HepG2 (cell line): ENCODE measurements at regions not wholly inside any gene's neighbourhood (a gene's known extent, or its start where the extent isn't known, plus 50 kb on each side); places are given as distances from the start of the nearest gene placed in this dataset.
A peak's percentile ranks its signal among the peaks of the same experiment; 100 is the strongest.

ENCODE experiments used
- ATAC-seq: fragments of 200-7000 bp; cut with Tn5 transposase; 3 replicates; pipeline ENCODE4 v1.9.1; 2020; ENCODE audit warnings: mild to moderate bottlenecking, moderate library complexity
- BruUV-seq: library from RNA; stranded (reverse); fragments of 400-500 nt; replicated peaks from 2 replicates; lab custom pipeline; 2021; lab: Mats Ljungman, UMichigan
- CTCF ChIA-PET: fragments of 300-600 bp; formaldehyde crosslinking; extraction: SDS; loops from one replicate; lab custom pipeline; 2021; ENCODE audit warnings: low total read pairs, inconsistent platforms, low intra/inter-chr PET ratio; lab: Yijun Ruan, JAX
- POLR2A ChIA-PET: fragments of 350-600 bp; sonication (Branson Sonifier 250); formaldehyde crosslinking; loops from one replicate; lab custom pipeline; 2020; ENCODE audit warnings: antibody characterized with exemption, inconsistent platforms; lab: Yijun Ruan, JAX
- DNase-seq: peaks from one replicate; pipeline ENCODE4 v3.0.0-alpha.2; 2015; ENCODE audit warnings: low spot score
- FAIRE-seq: peaks from 3 replicates; lab custom pipeline; 2011; peaks lifted over from hg19 to GRCh38; lab: Jason Lieb, UNC
- H2AFZ ChIP-seq: one replicate; pipeline ENCODE4 v1.6.1; 2011; ENCODE audit warnings: low read length, inconsistent platforms
- H3K27ac ChIP-seq: fragments of 300-600 bp; 3 replicates; pipeline ENCODE4 v1.8.0; 2011; ENCODE audit warnings: mixed run types, mild to moderate bottlenecking, mixed read lengths, low read length, inconsistent platforms; ENCODE audit not compliant: insufficient read depth; ENCODE audit errors: extremely low read length
- H3K27me3 ChIP-seq, 2 experiments: fragments of 200-600 bp in 1 of 2; 2 replicates in 1 of 2; 3 replicates in 1 of 2; pipeline versions ENCODE4 v1.6.0 to v1.8.0; 2011; ENCODE audit warnings: low read length in 2 of 2, mild to moderate bottlenecking in 2 of 2, moderate library complexity in 2 of 2, inconsistent platforms in 1 of 2; ENCODE audit not compliant: insufficient read depth in 2 of 2, control insufficient read depth in 1 of 2
- H3K36me3 ChIP-seq, 2 experiments: fragments of 200-600 bp in 1 of 2; replicated peaks in 1 of 2; 2 replicates in 1 of 2; 3 replicates in 1 of 2; pipeline versions ENCODE4 v1.5.1 to v1.8.0; 2011; ENCODE audit warnings: low read length in 2 of 2, inconsistent platforms in 1 of 2; ENCODE audit not compliant: insufficient read depth in 2 of 2, control insufficient read depth in 1 of 2
- H3K4me1 ChIP-seq: 2 replicates; pipeline ENCODE4 v1.5.1; 2012; ENCODE audit warnings: low read length, inconsistent platforms; ENCODE audit not compliant: insufficient read depth
- H3K4me2 ChIP-seq: 2 replicates; pipeline ENCODE4 v1.6.0; 2011; ENCODE audit warnings: low read depth, low read length, inconsistent platforms
- H3K4me3 ChIP-seq, 3 experiments: fragments of 200-600 bp in 1 of 3; sonication (generic), shearing (Covaris generic) in 1 of 3; replicated peaks in 1 of 3; 2 replicates each; pipeline ENCODE4 v1.5.1; 2011 to 2016; ENCODE audit warnings: low read length in 3 of 3, inconsistent platforms in 2 of 3, low read depth in 2 of 3, mild to moderate bottlenecking in 2 of 3, control low read depth in 1 of 3, mixed read lengths in 1 of 3; ENCODE audit not compliant: insufficient read depth in 1 of 3
- H3K79me2 ChIP-seq: one replicate; pipeline ENCODE4 v1.6.1; 2011; ENCODE audit warnings: low read length, inconsistent platforms; ENCODE audit not compliant: insufficient read depth
- H3K9ac ChIP-seq: 2 replicates; pipeline ENCODE4 v1.6.0; 2011; ENCODE audit warnings: mild to moderate bottlenecking, low read depth, low read length, inconsistent platforms; ENCODE audit not compliant: insufficient read depth
- H3K9me3 ChIP-seq: 2 replicates; pipeline ENCODE4 v1.5.1; 2012; ENCODE audit warnings: mild to moderate bottlenecking, low read length
- H4K20me1 ChIP-seq: 2 replicates; pipeline ENCODE4 v1.6.0; 2011; ENCODE audit warnings: inconsistent platforms, mild to moderate bottlenecking, low read length, moderate library complexity; ENCODE audit not compliant: insufficient read depth
- ATM ChIP-seq: fragments of 450-650 bp; IDR thresholded peaks from 2 replicates; pipeline ENCODE4 v1.7.1; 2017; ENCODE audit warnings: mild to moderate bottlenecking, borderline replicate concordance
- CREB1 ChIP-seq, 2 experiments: fragments of 450-650 bp in 1 of 2; IDR thresholded peaks; 2 replicates each; pipeline ENCODE4 v1.6.1; 2016 to 2017; ENCODE audit warnings: control low read depth in 1 of 2, mild to moderate bottlenecking in 1 of 2, missing compliant biosample characterization in 1 of 2, missing genetic modification characterization in 1 of 2
- GATA4 ChIP-seq: sonication (generic); IDR thresholded peaks from 2 replicates; pipeline ENCODE4 v1.6.1; 2016; ENCODE audit warnings: antibody characterized with exemption, low read depth, borderline replicate concordance
- MTF2 ChIP-seq: sonication (generic); formaldehyde crosslinking; IDR thresholded peaks from 2 replicates; pipeline ENCODE4 v1.5.0; 2020; ENCODE audit warnings: missing genetic modification reagents, borderline replicate concordance
- NCOA5 ChIP-seq: sonication (generic); formaldehyde crosslinking; IDR thresholded peaks from 2 replicates; pipeline ENCODE4 v1.4.0; 2020; ENCODE audit warnings: missing genetic modification reagents
- WGBS: methylation state at CpG from one replicate; pipeline ENCODE4 v1.1.6; 2017; ENCODE audit warnings: low lambda C conversion rate; 5-methylcytosine and 5-hydroxymethylcytosine counted together
- in situ Hi-C: cut with HindIII; loops from 2 replicates; pipeline ENCODE4 v1.10.0; 2017; ENCODE audit warnings: low pct_unique_long_range_greater_than_20kb; ENCODE audit not compliant: extremely low pct_ligation_motif_present
- intact Hi-C: fragments of 100-400 bp; cut with micrococcal nuclease; formaldehyde crosslinking; loops from one replicate; pipeline ENCODE4 v1.10.0; 2022; ENCODE audit not compliant: unreplicated experiment
- TF ChIP-seq, protein P1 (sequence below): sonication (generic); formaldehyde crosslinking; IDR thresholded peaks from 2 replicates; pipeline ENCODE4 v1.5.0; 2020; ENCODE audit warnings: missing genetic modification reagents

GRCh38 chr20:54865273-54865672 is 389.9 kb downstream of the DOK5 start:
- no peaks in the 10 kb centered on the region for H3K4me1 ChIP-seq
- intact Hi-C loops (no loop called here), in situ Hi-C loops (no loop called here)
- CTCF ChIA-PET = no interaction called here
- no peaks in the 10 kb centered on the region for H3K27me3 ChIP-seq
- WGBS = under 1% methylated on average over 4 of the region's 4 CpGs
- no TSS peak for BruUV-seq
- no peaks in the 10 kb centered on the region for H3K79me2 ChIP-seq
- no peak for TF ChIP-seq GATA4
- no peak for TF ChIP-seq MTF2
- TF ChIP-seq, protein P1, sequence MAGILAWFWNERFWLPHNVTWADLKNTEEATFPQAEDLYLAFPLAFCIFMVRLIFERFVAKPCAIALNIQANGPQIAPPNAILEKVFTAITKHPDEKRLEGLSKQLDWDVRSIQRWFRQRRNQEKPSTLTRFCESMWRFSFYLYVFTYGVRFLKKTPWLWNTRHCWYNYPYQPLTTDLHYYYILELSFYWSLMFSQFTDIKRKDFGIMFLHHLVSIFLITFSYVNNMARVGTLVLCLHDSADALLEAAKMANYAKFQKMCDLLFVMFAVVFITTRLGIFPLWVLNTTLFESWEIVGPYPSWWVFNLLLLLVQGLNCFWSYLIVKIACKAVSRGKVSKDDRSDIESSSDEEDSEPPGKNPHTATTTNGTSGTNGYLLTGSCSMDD (CRISPR knock-in tag) = no peak
- no peak for TF ChIP-seq NCOA5 (CRISPR knock-in tag)
- TF ChIP-seq CREB1 (IDR thresholded peaks at IDR 0.05) = peak; percentile 93
- TF ChIP-seq CREB1 (CRISPR knock-in tag; IDR thresholded peaks at IDR 0.05) = no peak
- H3K9me3 ChIP-seq = peaks cover 72% of the 10 kb centered on the region
- no peak overlapping the region for H3K4me3 ChIP-seq
- no peak for DNase-seq
- POLR2A ChIA-PET = no interaction called here
- H3K27ac ChIP-seq = no peak overlapping the region
- no peak for FAIRE-seq
- no peak overlapping the region for H2AFZ ChIP-seq
- no peak overlapping the region for H3K4me2 ChIP-seq
- no peak overlapping the region for H3K9ac ChIP-seq
- H4K20me1 ChIP-seq = no peaks in the 10 kb centered on the region
- no peak for ATAC-seq
- H3K36me3 ChIP-seq = no peaks in the 10 kb centered on the region

- POLR2A ChIA-PET = no interaction called here
- intact Hi-C loops = no loop called here
- FAIRE-seq = no peak
- Histone ChIP-seq H2AFZ (no peak overlapping the region), H3K27me3 (no peaks in the 10 kb centered on the region), H3K9me3 (peaks cover 77% of the 10 kb centered on the region), H3K4me2 (no peak overlapping the region), H3K27ac (no peak overlapping the region), H4K20me1 (no peaks in the 10 kb centered on the region), H3K4me1 (no peaks in the 10 kb centered on the region), H3K9ac (no peak overlapping the region), H3K79me2 (no peaks in the 10 kb centered on the region), H3K4me3 (no peak overlapping the region), H3K36me3 (no peaks in the 10 kb centered on the region)
- DNase-seq = no peak
- under 1% methylated on average over 4 of the region's 4 CpGs for WGBS
- no peak for TF ChIP-seq MTF2
- TF ChIP-seq ATM = peak; percentile 64; the same call in 1 of the 2 replicates
- BruUV-seq = no TSS peak
- CTCF ChIA-PET = no interaction called here
- in situ Hi-C loops = no loop called here
- no peak for ATAC-seq
These were observed 385.3 kb downstream of the DOK5 start for GRCh38 chr20:54860716-54861115.
